WTC11 (cell line): ENCODE measurements at regions not wholly inside any gene's neighbourhood (a gene's known extent, or its start where the extent isn't known, plus 50 kb on each side); places are given as distances from the start of the nearest gene placed in this dataset.

Experiments
- ATAC-seq: fragments of 200-7000 bp; cut with Tn5 transposase; 2 replicates; pipeline ENCODE4 v1.10.0; 2021; ENCODE audit warnings: mild to moderate bottlenecking, moderate library complexity
- CTCF ChIA-PET: fragments of 300-600 bp; sonication (Branson Sonifier 250); formaldehyde crosslinking; loops from one replicate; lab custom pipeline; 2021; ENCODE audit warnings: antibody characterized with exemption; lab: Charles Lee
- POLR2A ChIA-PET: fragments of 350-600 bp; sonication (Branson Sonifier 250); formaldehyde crosslinking; loops from one replicate; lab custom pipeline; 2021; ENCODE audit warnings: antibody characterized with exemption; lab: Charles Lee
- DNase-seq: peaks from one replicate; pipeline ENCODE4 v3.0.0; 2021; ENCODE audit warnings: low spot score
- H3K27ac Mint-ChIP-seq: 2 replicates; pipeline ENCODE4 v1.8.0; 2021; ENCODE audit warnings: mixed read lengths
- H3K27me3 Mint-ChIP-seq: 2 replicates; pipeline ENCODE4 v1.8.0; 2021; ENCODE audit warnings: low read depth, mild to moderate bottlenecking, moderate library complexity, mixed read lengths
- H3K36me3 Mint-ChIP-seq: 2 replicates; pipeline ENCODE4 v1.8.0; 2021; ENCODE audit warnings: mixed read lengths
- H3K4me1 Mint-ChIP-seq: 2 replicates; pipeline ENCODE4 v1.8.0; 2022; ENCODE audit warnings: mixed read lengths
- H3K4me3 Mint-ChIP-seq: 2 replicates; pipeline ENCODE4 v1.8.0; 2021; ENCODE audit warnings: mild to moderate bottlenecking, moderate library complexity, mixed read lengths
- H3K9me3 Mint-ChIP-seq: 2 replicates; pipeline ENCODE4 v1.8.0; 2021; ENCODE audit warnings: mixed read lengths
- CREM ChIP-seq: sonication (generic); formaldehyde crosslinking; IDR thresholded peaks from 2 replicates; pipeline ENCODE4 v1.8.1; 2022; ENCODE audit warnings: mild to moderate bottlenecking, missing genetic modification reagents, moderate library complexity
- E2F4 ChIP-seq: sonication (generic); formaldehyde crosslinking; IDR thresholded peaks from 2 replicates; pipeline ENCODE4 v1.8.1; 2022; ENCODE audit warnings: low read depth, mild to moderate bottlenecking, moderate library complexity, missing genetic modification reagents, borderline replicate concordance
- EMX1 ChIP-seq: fragments of 250-450 bp; sonication (Bioruptor Pico); IDR thresholded peaks from 2 replicates; pipeline ENCODE4 v1.8.0; 2021; ENCODE audit warnings: mild to moderate bottlenecking
- ERG ChIP-seq: fragments of 250-450 bp; sonication (Bioruptor Pico); IDR thresholded peaks from 2 replicates; pipeline ENCODE4 v1.8.0; 2021; ENCODE audit warnings: mild to moderate bottlenecking
- ETV6 ChIP-seq: sonication (generic); formaldehyde crosslinking; IDR thresholded peaks from 2 replicates; pipeline ENCODE4 v1.8.1; 2022; ENCODE audit warnings: mild to moderate bottlenecking, missing genetic modification reagents
- KAT7 ChIP-seq: sonication (generic); formaldehyde crosslinking; IDR thresholded peaks from 2 replicates; pipeline ENCODE4 v1.8.1; 2023; ENCODE audit warnings: missing genetic modification reagents, mild to moderate bottlenecking, borderline replicate concordance
- MYBL2 ChIP-seq: sonication (generic); formaldehyde crosslinking; IDR thresholded peaks from 2 replicates; pipeline ENCODE4 v1.8.1; 2023; ENCODE audit warnings: mild to moderate bottlenecking, moderate library complexity, missing genetic modification reagents
- NFE2L1 ChIP-seq: sonication (generic); formaldehyde crosslinking; IDR thresholded peaks from 2 replicates; pipeline ENCODE4 v1.8.1; 2023; ENCODE audit warnings: missing genetic modification reagents
- NR1H2 ChIP-seq: sonication (generic); formaldehyde crosslinking; IDR thresholded peaks from 2 replicates; pipeline ENCODE4 v1.9.0; 2021; ENCODE audit warnings: mild to moderate bottlenecking, moderate library complexity, missing genetic modification reagents
- PRDM15 ChIP-seq: sonication (generic); formaldehyde crosslinking; IDR thresholded peaks from 2 replicates; pipeline ENCODE4 v1.8.0; 2022; ENCODE audit warnings: missing genetic modification reagents
- SMAD3 ChIP-seq: sonication (generic); formaldehyde crosslinking; IDR thresholded peaks from 2 replicates; pipeline ENCODE4 v1.8.0; 2022; ENCODE audit warnings: missing genetic modification reagents, mild to moderate bottlenecking, borderline replicate concordance
- USF1 ChIP-seq: sonication (generic); formaldehyde crosslinking; IDR thresholded peaks from 2 replicates; pipeline ENCODE4 v1.8.0; 2022; ENCODE audit warnings: mild to moderate bottlenecking, missing genetic modification reagents
- ZNF219 ChIP-seq: sonication (generic); formaldehyde crosslinking; IDR thresholded peaks from 2 replicates; pipeline ENCODE4 v1.8.0; 2023; ENCODE audit warnings: missing genetic modification reagents, mild to moderate bottlenecking, borderline replicate concordance
- ZNF396 ChIP-seq: fragments of 250-450 bp; sonication (Bioruptor Pico); IDR thresholded peaks from 2 replicates; pipeline ENCODE4 v1.8.0; 2021; ENCODE audit warnings: mild to moderate bottlenecking, moderate library complexity, borderline replicate concordance
- TF ChIP-seq, protein P1 (sequence below): fragments of 200-600 bp; IDR thresholded peaks from 2 replicates; pipeline ENCODE4 v1.8.0; 2022; ENCODE audit warnings: antibody characterized with exemption
- TF ChIP-seq, protein P2 (sequence below): sonication (generic); formaldehyde crosslinking; IDR thresholded peaks from 2 replicates; pipeline ENCODE4 v1.8.0; 2023; ENCODE audit warnings: mild to moderate bottlenecking, missing genetic modification reagents

GRCh38 chr1:66435541-66435940 lies 98.4 kb upstream of the SGIP1 start:
- Mint-ChIP-seq H3K27me3 (no peaks in the 10 kb centered on the region), H3K27ac (no peak overlapping the region), H3K36me3 (peaks cover 10% of the 10 kb centered on the region), H3K9me3 (peaks cover 11% of the 10 kb centered on the region), H3K4me3 (no peak overlapping the region), H3K4me1 (peaks cover 27% of the 10 kb centered on the region)
- ATAC-seq: no peak
- ChIA-PET POLR2A (no interaction called here), CTCF (interaction anchor here (0.7 to 3.1 kb wide), 9 partner anchors 10 to 443 kb away, joined by 3 to 23 read pairs (median 4); no protein-coding TSS in a partner anchor)
- DNase-seq: no peak
- TF ChIP-seq KAT7 (CRISPR knock-in tag): no peak
- no peak for TF ChIP-seq PRDM15 (CRISPR knock-in tag)
- TF ChIP-seq, protein P1, sequence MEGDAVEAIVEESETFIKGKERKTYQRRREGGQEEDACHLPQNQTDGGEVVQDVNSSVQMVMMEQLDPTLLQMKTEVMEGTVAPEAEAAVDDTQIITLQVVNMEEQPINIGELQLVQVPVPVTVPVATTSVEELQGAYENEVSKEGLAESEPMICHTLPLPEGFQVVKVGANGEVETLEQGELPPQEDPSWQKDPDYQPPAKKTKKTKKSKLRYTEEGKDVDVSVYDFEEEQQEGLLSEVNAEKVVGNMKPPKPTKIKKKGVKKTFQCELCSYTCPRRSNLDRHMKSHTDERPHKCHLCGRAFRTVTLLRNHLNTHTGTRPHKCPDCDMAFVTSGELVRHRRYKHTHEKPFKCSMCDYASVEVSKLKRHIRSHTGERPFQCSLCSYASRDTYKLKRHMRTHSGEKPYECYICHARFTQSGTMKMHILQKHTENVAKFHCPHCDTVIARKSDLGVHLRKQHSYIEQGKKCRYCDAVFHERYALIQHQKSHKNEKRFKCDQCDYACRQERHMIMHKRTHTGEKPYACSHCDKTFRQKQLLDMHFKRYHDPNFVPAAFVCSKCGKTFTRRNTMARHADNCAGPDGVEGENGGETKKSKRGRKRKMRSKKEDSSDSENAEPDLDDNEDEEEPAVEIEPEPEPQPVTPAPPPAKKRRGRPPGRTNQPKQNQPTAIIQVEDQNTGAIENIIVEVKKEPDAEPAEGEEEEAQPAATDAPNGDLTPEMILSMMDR: no peak
- no peak for TF ChIP-seq ERG (CRISPR knock-in tag)
- TF ChIP-seq ZNF396 (CRISPR knock-in tag): no peak
- no peak for TF ChIP-seq NR1H2 (CRISPR knock-in tag)
- TF ChIP-seq MYBL2 (CRISPR knock-in tag): no peak
- TF ChIP-seq CREM (CRISPR knock-in tag): no peak
- TF ChIP-seq, protein P2, sequence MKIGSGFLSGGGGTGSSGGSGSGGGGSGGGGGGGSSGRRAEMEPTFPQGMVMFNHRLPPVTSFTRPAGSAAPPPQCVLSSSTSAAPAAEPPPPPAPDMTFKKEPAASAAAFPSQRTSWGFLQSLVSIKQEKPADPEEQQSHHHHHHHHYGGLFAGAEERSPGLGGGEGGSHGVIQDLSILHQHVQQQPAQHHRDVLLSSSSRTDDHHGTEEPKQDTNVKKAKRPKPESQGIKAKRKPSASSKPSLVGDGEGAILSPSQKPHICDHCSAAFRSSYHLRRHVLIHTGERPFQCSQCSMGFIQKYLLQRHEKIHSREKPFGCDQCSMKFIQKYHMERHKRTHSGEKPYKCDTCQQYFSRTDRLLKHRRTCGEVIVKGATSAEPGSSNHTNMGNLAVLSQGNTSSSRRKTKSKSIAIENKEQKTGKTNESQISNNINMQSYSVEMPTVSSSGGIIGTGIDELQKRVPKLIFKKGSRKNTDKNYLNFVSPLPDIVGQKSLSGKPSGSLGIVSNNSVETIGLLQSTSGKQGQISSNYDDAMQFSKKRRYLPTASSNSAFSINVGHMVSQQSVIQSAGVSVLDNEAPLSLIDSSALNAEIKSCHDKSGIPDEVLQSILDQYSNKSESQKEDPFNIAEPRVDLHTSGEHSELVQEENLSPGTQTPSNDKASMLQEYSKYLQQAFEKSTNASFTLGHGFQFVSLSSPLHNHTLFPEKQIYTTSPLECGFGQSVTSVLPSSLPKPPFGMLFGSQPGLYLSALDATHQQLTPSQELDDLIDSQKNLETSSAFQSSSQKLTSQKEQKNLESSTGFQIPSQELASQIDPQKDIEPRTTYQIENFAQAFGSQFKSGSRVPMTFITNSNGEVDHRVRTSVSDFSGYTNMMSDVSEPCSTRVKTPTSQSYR (CRISPR knock-in tag): no peak
- TF ChIP-seq SMAD3 (CRISPR knock-in tag): no peak
- TF ChIP-seq NFE2L1: no peak
- TF ChIP-seq EMX1 (CRISPR knock-in tag): no peak
- no peak for TF ChIP-seq USF1
- TF ChIP-seq ZNF219 (CRISPR knock-in tag): no peak
- TF ChIP-seq ETV6 (CRISPR knock-in tag): no peak
- TF ChIP-seq E2F4 (CRISPR knock-in tag): no peak
